CD4-positive, CD25-positive, alpha-beta regulatory T cell (primary cell): ENCODE measurements at regions not wholly inside any gene's neighbourhood (a gene's known extent, or its start where the extent isn't known, plus 50 kb on each side); places are given as distances from the start of the nearest gene placed in this dataset.
A peak's percentile ranks its signal among the peaks of the same experiment; 100 is the strongest.

Experiments used
- ATAC-seq, 2 donors: fragments of 150-1000 bp; cut with Tn5 transposase; one replicate each; pipeline ENCODE4 v1.10.0; 2021; ENCODE audit warnings: low read depth in 2 of 2, moderate number of reproducible peaks in 2 of 2, moderate library complexity in 1 of 2
- DNase-seq, 3 donors: peaks; one replicate each; pipeline versions ENCODE4 v3.0.0 to v3.0.0-alpha.2; 2012 to 2022; ENCODE audit warnings: mixed read lengths in 1 of 3
- H3K27ac ChIP-seq: one replicate; pipeline ENCODE4 v1.7.0; 2013; ENCODE audit warnings: mild to moderate bottlenecking, low read length; ENCODE audit not compliant: insufficient read depth, poor library complexity, severe bottlenecking
- H3K27me3 ChIP-seq: one replicate; pipeline ENCODE4 v1.7.0; 2013; ENCODE audit warnings: low read length; ENCODE audit not compliant: control insufficient read depth, insufficient read depth
- H3K36me3 ChIP-seq: one replicate; pipeline ENCODE4 v1.7.0; 2013; ENCODE audit warnings: mild to moderate bottlenecking, low read length, moderate library complexity; ENCODE audit not compliant: control insufficient read depth, insufficient read depth
- H3K4me1 ChIP-seq: 2 replicates; pipeline ENCODE4 v1.7.0; 2013; ENCODE audit warnings: mild to moderate bottlenecking, low read length; ENCODE audit not compliant: insufficient read depth, control insufficient read depth, poor library complexity, severe bottlenecking
- H3K4me3 ChIP-seq: one replicate; pipeline ENCODE4 v1.7.0; 2013; ENCODE audit warnings: low read depth, mild to moderate bottlenecking, low read length, moderate library complexity
- H3K9me3 ChIP-seq, 2 experiments: 1 replicate in 1 of 2; 2 replicates in 1 of 2; pipeline ENCODE4 v1.7.0; 2013; ENCODE audit warnings: low read length in 2 of 2, mild to moderate bottlenecking in 1 of 2, moderate library complexity in 1 of 2; ENCODE audit not compliant: control insufficient read depth in 2 of 2
- H3K27ac Mint-ChIP-seq, 3 donors: one replicate each; pipeline ENCODE4 v1.8.0; 2020 to 2022; ENCODE audit warnings: mild to moderate bottlenecking in 3 of 3, mixed read lengths in 3 of 3, moderate library complexity in 2 of 3
- H3K27me3 Mint-ChIP-seq: one replicate; pipeline ENCODE4 v1.8.0; 2022; ENCODE audit warnings: mild to moderate bottlenecking, mixed read lengths
- H3K36me3 Mint-ChIP-seq: one replicate; pipeline ENCODE4 v1.8.0; 2020; ENCODE audit warnings: mixed read lengths
- H3K4me1 Mint-ChIP-seq, 4 donors: one replicate each; pipeline ENCODE4 v1.8.0; 2020 to 2022; ENCODE audit warnings: mixed read lengths in 4 of 4, mild to moderate bottlenecking in 1 of 4
- H3K4me3 Mint-ChIP-seq, 4 donors: one replicate each; pipeline ENCODE4 v1.8.0; 2020 to 2022; ENCODE audit warnings: mild to moderate bottlenecking in 4 of 4, mixed read lengths in 4 of 4, moderate library complexity in 3 of 4
- H3K9me3 Mint-ChIP-seq, 7 donors: one replicate each; pipeline ENCODE4 v1.8.0; 2020 to 2022; ENCODE audit warnings: mixed read lengths in 7 of 7, mild to moderate bottlenecking in 3 of 7, moderate library complexity in 2 of 7

DNA sequence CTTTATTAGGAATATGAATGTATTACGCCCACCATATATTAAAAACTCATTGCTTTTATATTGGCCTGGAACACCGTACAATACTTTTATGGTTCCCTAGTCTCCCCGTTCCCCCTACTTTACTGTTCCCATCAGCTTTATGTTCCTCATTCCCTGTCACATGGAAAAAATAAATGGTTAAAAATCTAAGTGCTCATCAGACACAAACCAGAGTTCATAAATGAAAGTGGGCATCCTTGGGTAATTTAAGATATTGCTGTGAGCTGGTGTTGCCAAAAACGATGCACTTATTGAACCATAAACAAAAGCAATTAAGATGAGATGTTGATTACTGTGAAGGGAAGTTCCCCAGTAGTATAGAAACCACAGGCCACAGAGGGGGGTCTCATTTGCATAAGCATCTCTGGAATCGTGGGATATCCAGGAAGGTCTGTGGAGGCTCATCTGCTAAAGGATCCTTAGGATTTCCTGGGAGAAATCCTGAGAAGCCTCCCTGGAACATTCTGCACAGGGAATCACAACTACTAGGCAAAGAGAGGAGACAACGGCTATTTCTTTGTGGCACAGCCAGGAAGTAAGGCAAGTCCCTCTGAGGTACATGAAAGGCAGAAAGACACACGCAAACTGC is 591.4 kb upstream of the CDH11 start:
- Mint-ChIP-seq H3K4me1 (no peaks in the 10 kb centered on the region), H3K9me3 (peaks cover 0 to 10% (median 0%) of the 10 kb centered on the region in 7 donors), H3K4me3 (no peak overlapping the region), H3K27ac (peak overlapping the region in 1 of 3 donors; percentile 35), H3K36me3 (no peaks in the 10 kb centered on the region), H3K27me3 (no peaks in the 10 kb centered on the region)
- no peaks in the 10 kb centered on the region for H3K27me3 ChIP-seq
- no peak overlapping the region for H3K27ac ChIP-seq
- DNase-seq (no peak), ATAC-seq (no peak)
- no peaks in the 10 kb centered on the region for H3K9me3 ChIP-seq
- no peaks in the 10 kb centered on the region for H3K4me1 ChIP-seq
- no peak overlapping the region for H3K4me3 ChIP-seq
- no peaks in the 10 kb centered on the region for H3K36me3 ChIP-seq

- H3K9me3 ChIP-seq, result no peaks in the 10 kb centered on the region
- no peak overlapping the region for H3K4me3 ChIP-seq
- peaks cover 3% of the 10 kb centered on the region for H3K36me3 Mint-ChIP-seq
- no peak for ATAC-seq
- H3K36me3 ChIP-seq, result no peaks in the 10 kb centered on the region
- H3K27me3 ChIP-seq, result no peaks in the 10 kb centered on the region
- H3K4me1 ChIP-seq, result no peaks in the 10 kb centered on the region
- no peak overlapping the region for H3K27ac Mint-ChIP-seq
- no peaks in the 10 kb centered on the region for H3K27me3 Mint-ChIP-seq
- H3K27ac ChIP-seq, result no peak overlapping the region
- no peaks in the 10 kb centered on the region for H3K4me1 Mint-ChIP-seq
- no peak for DNase-seq
- H3K9me3 Mint-ChIP-seq, result peaks cover 0 to 9% (median 1%) of the 10 kb centered on the region in 7 donors
- H3K4me3 Mint-ChIP-seq, result no peak overlapping the region
Measured at GRCh38 chr16:65710107-65710506, 588.2 kb upstream of the CDH11 start.

- no peak overlapping the region for H3K4me3 Mint-ChIP-seq
Measured at GRCh38 chr16:65704866-65705265, 583.0 kb upstream of the CDH11 start.

GRCh38 chr16:65702707-65703402 is 581.0 kb upstream of the CDH11 start:
- Mint-ChIP-seq H3K4me1 (no peaks in the 10 kb centered on the region), H3K27ac (no peak overlapping the region), H3K4me3 (no peak overlapping the region), H3K9me3 (peaks cover 0 to 13% (median 0%) of the 10 kb centered on the region in 7 donors), H3K27me3 (no peaks in the 10 kb centered on the region), H3K36me3 (peaks cover 3% of the 10 kb centered on the region)
- ATAC-seq (no peak), DNase-seq (no peak)
- no peaks in the 10 kb centered on the region for H3K36me3 ChIP-seq
- H3K27me3 ChIP-seq, result no peaks in the 10 kb centered on the region
- no peak overlapping the region for H3K4me3 ChIP-seq
- no peak overlapping the region for H3K27ac ChIP-seq
- H3K9me3 ChIP-seq, result no peaks in the 10 kb centered on the region
- H3K4me1 ChIP-seq, result no peaks in the 10 kb centered on the region

More at GRCh38 chr16:65704866-65705265, 583.0 kb upstream of the CDH11 start:
- Histone ChIP-seq H3K27me3 (no peaks in the 10 kb centered on the region), H3K36me3 (no peaks in the 10 kb centered on the region), H3K4me3 (no peak overlapping the region), H3K4me1 (no peaks in the 10 kb centered on the region), H3K27ac (no peak overlapping the region), H3K9me3 (no peaks in the 10 kb centered on the region)
- peaks cover 0 to 11% (median 1%) of the 10 kb centered on the region in 7 donors for H3K9me3 Mint-ChIP-seq
- no peaks in the 10 kb centered on the region for H3K4me1 Mint-ChIP-seq
- no peak overlapping the region for H3K27ac Mint-ChIP-seq
- H3K36me3 Mint-ChIP-seq, result peaks cover 3% of the 10 kb centered on the region
- no peaks in the 10 kb centered on the region for H3K27me3 Mint-ChIP-seq
- no peak for ATAC-seq
- DNase-seq, result no peak

GRCh38 chr16:65700596-65700995 is 578.7 kb upstream of the CDH11 start:
- no peak for DNase-seq
- no peaks in the 10 kb centered on the region for H3K27me3 Mint-ChIP-seq
- Histone ChIP-seq H3K9me3 (no peaks in the 10 kb centered on the region), H3K4me1 (no peaks in the 10 kb centered on the region), H3K4me3 (no peak overlapping the region), H3K27me3 (no peaks in the 10 kb centered on the region), H3K27ac (no peak overlapping the region), H3K36me3 (no peaks in the 10 kb centered on the region)
- H3K4me3 Mint-ChIP-seq, result no peak overlapping the region
- no peaks in the 10 kb centered on the region for H3K4me1 Mint-ChIP-seq
- peaks cover 0 to 8% (median 2%) of the 10 kb centered on the region in 7 donors for H3K9me3 Mint-ChIP-seq
- no peak overlapping the region for H3K27ac Mint-ChIP-seq
- no peaks in the 10 kb centered on the region for H3K36me3 Mint-ChIP-seq
- ATAC-seq, result no peak

GRCh38 chr16:65698791-65699321 is 577.0 kb upstream of the CDH11 start:
- Mint-ChIP-seq H3K27me3 (no peaks in the 10 kb centered on the region), H3K27ac (no peak overlapping the region), H3K4me3 (no peak overlapping the region), H3K4me1 (no peaks in the 10 kb centered on the region), H3K9me3 (peaks cover 0 to 6% (median 2%) of the 10 kb centered on the region in 7 donors), H3K36me3 (no peaks in the 10 kb centered on the region)
- no peak overlapping the region for H3K4me3 ChIP-seq
- H3K27ac ChIP-seq, result no peak overlapping the region
- ATAC-seq (no peak), DNase-seq (no peak)
- H3K9me3 ChIP-seq, result no peaks in the 10 kb centered on the region
- no peaks in the 10 kb centered on the region for H3K36me3 ChIP-seq
- no peaks in the 10 kb centered on the region for H3K27me3 ChIP-seq
- no peaks in the 10 kb centered on the region for H3K4me1 ChIP-seq

DNA sequence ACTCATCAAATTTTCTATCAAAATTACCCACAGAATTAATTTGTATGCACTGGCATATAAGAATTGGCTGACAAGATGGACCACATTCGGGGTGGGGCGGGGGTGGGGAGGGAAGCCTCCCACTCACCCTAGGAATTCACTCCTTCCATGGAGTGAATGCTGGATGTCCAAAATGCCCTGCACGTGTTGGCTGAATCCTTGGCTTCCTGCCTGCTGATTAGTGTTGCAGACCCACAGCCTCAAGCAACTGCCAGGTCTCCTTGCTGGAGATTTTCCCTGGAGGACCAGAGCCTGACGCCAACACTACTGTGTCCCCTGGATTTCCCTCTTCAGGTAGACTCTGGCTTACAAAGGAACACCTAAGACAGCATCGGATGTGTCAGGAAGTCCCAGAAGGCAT is 575.7 kb upstream of the CDH11 start:
- Histone ChIP-seq H3K27ac (no peak overlapping the region), H3K36me3 (no peaks in the 10 kb centered on the region), H3K9me3 (no peaks in the 10 kb centered on the region), H3K4me3 (no peak overlapping the region), H3K4me1 (no peaks in the 10 kb centered on the region), H3K27me3 (no peaks in the 10 kb centered on the region)
- DNase-seq (no peak), ATAC-seq (no peak)
- Mint-ChIP-seq H3K36me3 (no peaks in the 10 kb centered on the region), H3K4me1 (no peaks in the 10 kb centered on the region), H3K9me3 (peaks cover 0 to 6% (median 1%) of the 10 kb centered on the region in 7 donors), H3K27me3 (no peaks in the 10 kb centered on the region), H3K4me3 (no peak overlapping the region), H3K27ac (no peak overlapping the region)

- Histone ChIP-seq H3K27ac (no peak overlapping the region), H3K27me3 (no peaks in the 10 kb centered on the region), H3K9me3 (no peaks in the 10 kb centered on the region), H3K4me3 (no peak overlapping the region), H3K36me3 (no peaks in the 10 kb centered on the region), H3K4me1 (no peaks in the 10 kb centered on the region)
- H3K4me1 Mint-ChIP-seq, result no peaks in the 10 kb centered on the region
- no peak overlapping the region for H3K4me3 Mint-ChIP-seq
- H3K27me3 Mint-ChIP-seq, result no peaks in the 10 kb centered on the region
- H3K27ac Mint-ChIP-seq, result no peak overlapping the region
- no peak for ATAC-seq
- no peak for DNase-seq
- H3K36me3 Mint-ChIP-seq, result no peaks in the 10 kb centered on the region
- peaks cover 0 to 6% (median 1%) of the 10 kb centered on the region in 7 donors for H3K9me3 Mint-ChIP-seq
Measured at GRCh38 chr16:65697065-65697464, 575.2 kb upstream of the CDH11 start.
